ENCODE measurements at regions not wholly inside any gene's neighbourhood (a gene's known extent, or its start where the extent isn't known, plus 50 kb on each side); places are given as distances from the start of the nearest gene placed in this dataset.

DNA sequence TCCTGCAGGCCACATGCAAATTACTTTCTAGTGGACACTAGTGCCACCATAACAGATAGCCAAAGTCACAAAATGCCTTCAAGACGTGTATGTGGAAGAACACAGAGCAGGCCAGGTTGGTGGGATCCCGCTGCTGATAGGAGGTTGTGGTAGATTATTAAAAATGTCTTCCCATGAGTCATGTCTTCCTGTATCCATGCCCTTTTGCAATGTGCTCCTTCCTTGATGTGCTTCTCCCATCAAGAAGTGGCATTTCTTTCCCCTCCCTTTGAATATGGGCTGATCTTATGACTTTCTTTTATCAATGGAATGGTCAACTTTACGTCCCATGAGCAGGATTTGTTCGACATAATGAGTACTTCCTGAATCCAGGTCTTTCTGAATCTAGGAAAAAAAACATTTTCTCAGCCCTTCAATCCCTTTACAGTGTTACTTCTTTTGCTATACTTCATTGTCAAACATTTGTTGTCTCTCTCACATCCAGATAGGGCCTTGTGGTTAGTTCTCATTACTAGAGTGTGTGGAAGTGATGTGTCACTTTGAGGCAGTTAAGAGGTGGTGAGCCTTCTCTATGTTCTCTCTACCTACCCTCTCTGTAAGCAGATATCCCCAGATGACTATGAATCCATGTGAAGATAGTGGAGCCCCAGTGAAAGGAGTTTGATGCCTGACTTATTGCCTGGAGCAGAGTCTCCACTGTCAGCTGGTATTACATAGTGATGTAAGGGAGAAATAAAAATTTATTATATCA, 519.2 kb upstream of the DIPK2B start:
- Mint-ChIP-seq H3K9me3 (ENCODE audit: unreplicated experiment) (no peaks in the 10 kb centered on the region), H3K27me3 (ENCODE audit: insufficient read depth, unreplicated experiment) (peaks cover 53% of the 10 kb centered on the region), H3K4me3 (ENCODE audit: unreplicated experiment) (no peak overlapping the region), H3K27ac (ENCODE audit: low read depth, unreplicated experiment) (no peak overlapping the region), H3K4me1 (ENCODE audit: insufficient read depth, unreplicated experiment) (no peaks in the 10 kb centered on the region), H3K36me3 (ENCODE audit: insufficient read depth, unreplicated experiment) (no peaks in the 10 kb centered on the region)
- TF ChIP-seq, protein P1, sequence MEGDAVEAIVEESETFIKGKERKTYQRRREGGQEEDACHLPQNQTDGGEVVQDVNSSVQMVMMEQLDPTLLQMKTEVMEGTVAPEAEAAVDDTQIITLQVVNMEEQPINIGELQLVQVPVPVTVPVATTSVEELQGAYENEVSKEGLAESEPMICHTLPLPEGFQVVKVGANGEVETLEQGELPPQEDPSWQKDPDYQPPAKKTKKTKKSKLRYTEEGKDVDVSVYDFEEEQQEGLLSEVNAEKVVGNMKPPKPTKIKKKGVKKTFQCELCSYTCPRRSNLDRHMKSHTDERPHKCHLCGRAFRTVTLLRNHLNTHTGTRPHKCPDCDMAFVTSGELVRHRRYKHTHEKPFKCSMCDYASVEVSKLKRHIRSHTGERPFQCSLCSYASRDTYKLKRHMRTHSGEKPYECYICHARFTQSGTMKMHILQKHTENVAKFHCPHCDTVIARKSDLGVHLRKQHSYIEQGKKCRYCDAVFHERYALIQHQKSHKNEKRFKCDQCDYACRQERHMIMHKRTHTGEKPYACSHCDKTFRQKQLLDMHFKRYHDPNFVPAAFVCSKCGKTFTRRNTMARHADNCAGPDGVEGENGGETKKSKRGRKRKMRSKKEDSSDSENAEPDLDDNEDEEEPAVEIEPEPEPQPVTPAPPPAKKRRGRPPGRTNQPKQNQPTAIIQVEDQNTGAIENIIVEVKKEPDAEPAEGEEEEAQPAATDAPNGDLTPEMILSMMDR (IDR thresholded peaks at IDR 0.05; ENCODE audit: unreplicated experiment): no peak
- ChIA-PET CTCF (no interaction called here), POLR2A (interaction anchor here (1.6 kb wide), 1 partner anchor 12 kb away, joined by 3 read pairs; no protein-coding TSS in a partner anchor)
- no TSS peak for BruUV-seq (replicated peaks)
- no peak for DNase-seq (ENCODE audit: unreplicated experiment)
- intact Hi-C loops (cut with micrococcal nuclease): no loop called here

DNA sequence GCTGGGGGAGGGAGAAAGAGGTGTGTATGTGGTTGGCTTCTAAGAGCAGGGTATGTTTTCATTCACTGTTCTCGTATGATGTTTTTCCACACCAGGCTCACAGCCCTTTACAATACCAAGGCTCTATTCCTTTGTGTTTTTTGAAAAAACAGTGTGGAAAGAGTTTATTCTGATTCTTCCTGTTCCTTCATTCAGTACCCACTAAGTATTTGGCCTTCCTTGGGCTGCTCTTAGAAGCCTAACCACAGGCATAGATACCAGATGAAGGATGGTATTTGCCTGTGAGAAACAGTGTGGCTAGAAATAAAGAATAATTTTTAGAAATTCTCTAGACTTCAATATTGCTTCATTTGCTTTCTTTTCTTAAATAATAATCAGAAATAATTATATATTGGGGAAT, 518.0 kb upstream of the DIPK2B start:
- intact Hi-C loops (cut with micrococcal nuclease): no loop called here
- H3K27ac Mint-ChIP-seq (ENCODE audit: low read depth, unreplicated experiment): no peak overlapping the region
- POLR2A ChIA-PET: interaction anchor here (0.7 kb wide), 1 partner anchor 90 kb away, joined by 3 read pairs; no protein-coding TSS in a partner anchor
- no peaks in the 10 kb centered on the region for H3K4me1 Mint-ChIP-seq (ENCODE audit: insufficient read depth, unreplicated experiment)
- no peaks in the 10 kb centered on the region for H3K9me3 Mint-ChIP-seq (ENCODE audit: unreplicated experiment)
- peaks cover 41% of the 10 kb centered on the region for H3K27me3 Mint-ChIP-seq (ENCODE audit: insufficient read depth, unreplicated experiment)
- CTCF ChIA-PET: no interaction called here
- no peak for DNase-seq (ENCODE audit: unreplicated experiment)
- BruUV-seq (replicated peaks): no TSS peak
- no peaks in the 10 kb centered on the region for H3K36me3 Mint-ChIP-seq (ENCODE audit: insufficient read depth, unreplicated experiment)
- TF ChIP-seq, protein P1 (IDR thresholded peaks at IDR 0.05; ENCODE audit: unreplicated experiment): no peak
- H3K4me3 Mint-ChIP-seq (ENCODE audit: unreplicated experiment): no peak overlapping the region

DNA sequence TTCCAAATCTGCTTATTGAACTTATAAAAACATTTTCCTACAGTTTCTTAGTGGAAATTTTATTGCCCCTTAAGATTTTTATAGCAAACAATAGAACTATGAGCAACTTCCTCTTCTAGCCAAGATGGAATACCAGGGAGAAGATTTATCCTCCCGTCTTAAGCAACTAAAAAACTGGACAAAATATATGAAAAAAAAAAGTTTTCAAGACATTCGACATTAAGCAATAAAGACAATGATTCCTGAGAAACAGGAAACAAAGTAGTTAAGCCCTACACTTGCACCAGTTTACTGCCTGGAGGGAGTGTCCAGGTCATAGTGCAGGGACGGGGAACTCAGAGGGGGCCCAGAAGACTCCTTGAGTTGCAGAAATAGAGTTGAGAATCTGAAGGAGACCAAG, 516.1 kb upstream of the DIPK2B start:
- DNase-seq (ENCODE audit: unreplicated experiment): no peak
- Mint-ChIP-seq H3K9me3 (ENCODE audit: unreplicated experiment) (no peaks in the 10 kb centered on the region), H3K36me3 (ENCODE audit: insufficient read depth, unreplicated experiment) (no peaks in the 10 kb centered on the region), H3K4me1 (ENCODE audit: insufficient read depth, unreplicated experiment) (peaks cover 2% of the 10 kb centered on the region), H3K4me3 (ENCODE audit: unreplicated experiment) (no peak overlapping the region), H3K27ac (ENCODE audit: low read depth, unreplicated experiment) (no peak overlapping the region), H3K27me3 (ENCODE audit: insufficient read depth, unreplicated experiment) (peaks cover 40% of the 10 kb centered on the region)
- ChIA-PET CTCF (no interaction called here), POLR2A (interaction anchor here (1.7 kb wide), 1 partner anchor 11 kb away, joined by 3 read pairs; no protein-coding TSS in a partner anchor)
- BruUV-seq (replicated peaks): no TSS peak
- intact Hi-C loops (cut with micrococcal nuclease): no loop called here
- TF ChIP-seq, protein P1 (IDR thresholded peaks at IDR 0.05; ENCODE audit: unreplicated experiment): no peak

DNA sequence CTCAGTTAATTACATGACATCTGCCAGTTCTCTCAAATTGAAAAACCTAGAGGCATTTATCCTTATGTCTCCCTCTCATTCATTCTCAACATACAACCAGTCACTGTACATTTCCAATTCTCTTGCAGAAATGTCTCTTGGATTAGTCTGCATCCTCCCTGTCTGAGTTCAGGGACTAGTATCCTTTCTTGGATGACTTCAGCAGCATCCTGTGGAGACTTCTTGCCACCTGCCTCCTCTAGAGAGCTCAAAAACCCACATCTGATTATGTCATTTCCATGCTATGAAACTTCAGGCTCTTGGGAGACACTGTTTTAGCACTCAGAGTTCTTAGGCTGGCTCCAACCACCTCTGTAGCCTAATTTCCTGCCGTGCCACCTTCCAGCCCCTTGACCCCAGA, 515.1 kb upstream of the DIPK2B start:
- TF ChIP-seq, protein P1 (IDR thresholded peaks at IDR 0.05; ENCODE audit: unreplicated experiment): no peak
- intact Hi-C loops (cut with micrococcal nuclease): no loop called here
- Mint-ChIP-seq H3K27me3 (ENCODE audit: insufficient read depth, unreplicated experiment) (peaks cover 49% of the 10 kb centered on the region), H3K4me3 (ENCODE audit: unreplicated experiment) (no peak overlapping the region), H3K4me1 (ENCODE audit: insufficient read depth, unreplicated experiment) (peaks cover 12% of the 10 kb centered on the region), H3K27ac (ENCODE audit: low read depth, unreplicated experiment) (no peak overlapping the region), H3K36me3 (ENCODE audit: insufficient read depth, unreplicated experiment) (no peaks in the 10 kb centered on the region), H3K9me3 (ENCODE audit: unreplicated experiment) (no peaks in the 10 kb centered on the region)
- no peak for DNase-seq (ENCODE audit: unreplicated experiment)
- no TSS peak for BruUV-seq (replicated peaks)
- POLR2A ChIA-PET: no interaction called here
- CTCF ChIA-PET: interaction anchor here (0.6 kb wide), 1 partner anchor 242 kb away, joined by 3 read pairs; no protein-coding TSS in a partner anchor
